ENCODE measurements at regions not wholly inside any gene's neighbourhood (a gene's known extent, or its start where the extent isn't known, plus 50 kb on each side); places are given as distances from the start of the nearest gene placed in this dataset.

- TF ChIP-seq CTCF (conservative IDR thresholded peaks at IDR 0.05; ENCODE audit: low read depth, low read length): no peak
- no peak overlapping the region for H3K4me3 ChIP-seq (ENCODE audit: low read length)
- DNase-seq (ENCODE audit: low read depth): no peak
These were observed 52.1 kb upstream of the RPH3AL start for GRCh38 chr17:404703-405102.
